Neural cell (in vitro differentiated cells): ENCODE measurements at regions not wholly inside any gene's neighbourhood (a gene's known extent, or its start where the extent isn't known, plus 50 kb on each side); places are given as distances from the start of the nearest gene placed in this dataset.

ENCODE experiments used
- EP300 ChIP-seq: fragments of 450-650 bp; conservative IDR thresholded peaks from 2 replicates; pipeline ENCODE4 v1.6.1; 2014; ENCODE audit warnings: antibody characterized with exemption, mild to moderate bottlenecking, moderate library complexity; ENCODE audit not compliant: poor library complexity, severe bottlenecking
- EZH2 ChIP-seq: fragments of 200-600, 300-800 bp; shearing (Covaris generic), sonication (generic); IDR thresholded peaks from 2 replicates; pipeline ENCODE4 v1.6.1; 2014; ENCODE audit warnings: antibody characterized with exemption, low read length, borderline replicate concordance, mild to moderate bottlenecking; ENCODE audit not compliant: insufficient read depth, poor library complexity, severe bottlenecking
- MXI1 ChIP-seq: fragments of 450-650 bp; conservative IDR thresholded peaks from 2 replicates; pipeline ENCODE4 v1.6.1; 2014; ENCODE audit warnings: antibody characterized with exemption, mild to moderate bottlenecking; ENCODE audit not compliant: poor library complexity, severe bottlenecking
- POLR2AphosphoS5 ChIP-seq: IDR thresholded peaks from 2 replicates; pipeline ENCODE4 v1.6.1; 2012
- RAD21 ChIP-seq: fragments of 450-650 bp; conservative IDR thresholded peaks from 2 replicates; pipeline ENCODE4 v1.6.1; 2014; ENCODE audit warnings: antibody characterized with exemption, mild to moderate bottlenecking, moderate library complexity
- SMC3 ChIP-seq: fragments of 450-650 bp; conservative IDR thresholded peaks from 2 replicates; pipeline ENCODE4 v1.6.1; 2014; ENCODE audit warnings: antibody characterized with exemption, mild to moderate bottlenecking, moderate library complexity; ENCODE audit not compliant: poor library complexity
- TAF1 ChIP-seq: IDR thresholded peaks from 2 replicates; pipeline ENCODE4 v1.6.1; 2012; ENCODE audit warnings: low read depth
- TF ChIP-seq, protein P1 (sequence below): fragments of 450-650 bp; IDR thresholded peaks from 2 replicates; pipeline ENCODE4 v1.5.1; 2014; ENCODE audit warnings: antibody characterized with exemption, mild to moderate bottlenecking, moderate library complexity; ENCODE audit not compliant: poor library complexity, severe bottlenecking
- TF ChIP-seq, protein P2 (sequence below): IDR thresholded peaks from 2 replicates; pipeline ENCODE4 v1.6.1; 2012; ENCODE audit warnings: borderline replicate concordance

DNA sequence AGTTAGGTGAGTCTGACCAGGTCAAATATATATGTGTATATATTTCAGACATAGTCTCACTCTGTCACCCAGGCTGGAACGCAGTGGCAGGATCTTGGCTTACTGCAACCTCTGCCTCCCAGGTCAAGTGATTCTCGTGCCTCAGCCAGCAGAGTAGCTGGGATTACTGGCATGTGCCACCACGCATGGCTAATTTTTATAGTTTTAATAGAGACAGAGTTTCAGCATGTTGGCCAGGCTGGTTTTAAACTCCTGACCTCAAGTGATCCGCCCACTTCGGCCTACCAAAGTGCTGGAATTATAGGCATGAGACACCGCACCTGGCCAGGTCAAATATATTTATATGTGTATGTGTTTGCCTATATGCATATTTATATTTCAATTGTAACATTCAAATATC lies 581.5 kb upstream of the B3GALT2 start:
- TF ChIP-seq, protein P1, sequence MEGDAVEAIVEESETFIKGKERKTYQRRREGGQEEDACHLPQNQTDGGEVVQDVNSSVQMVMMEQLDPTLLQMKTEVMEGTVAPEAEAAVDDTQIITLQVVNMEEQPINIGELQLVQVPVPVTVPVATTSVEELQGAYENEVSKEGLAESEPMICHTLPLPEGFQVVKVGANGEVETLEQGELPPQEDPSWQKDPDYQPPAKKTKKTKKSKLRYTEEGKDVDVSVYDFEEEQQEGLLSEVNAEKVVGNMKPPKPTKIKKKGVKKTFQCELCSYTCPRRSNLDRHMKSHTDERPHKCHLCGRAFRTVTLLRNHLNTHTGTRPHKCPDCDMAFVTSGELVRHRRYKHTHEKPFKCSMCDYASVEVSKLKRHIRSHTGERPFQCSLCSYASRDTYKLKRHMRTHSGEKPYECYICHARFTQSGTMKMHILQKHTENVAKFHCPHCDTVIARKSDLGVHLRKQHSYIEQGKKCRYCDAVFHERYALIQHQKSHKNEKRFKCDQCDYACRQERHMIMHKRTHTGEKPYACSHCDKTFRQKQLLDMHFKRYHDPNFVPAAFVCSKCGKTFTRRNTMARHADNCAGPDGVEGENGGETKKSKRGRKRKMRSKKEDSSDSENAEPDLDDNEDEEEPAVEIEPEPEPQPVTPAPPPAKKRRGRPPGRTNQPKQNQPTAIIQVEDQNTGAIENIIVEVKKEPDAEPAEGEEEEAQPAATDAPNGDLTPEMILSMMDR: no peak
- no peak for TF ChIP-seq SMC3
- no peak for TF ChIP-seq EZH2
- TF ChIP-seq RAD21: no peak
- TF ChIP-seq TAF1: no peak
- TF ChIP-seq, protein P2, sequence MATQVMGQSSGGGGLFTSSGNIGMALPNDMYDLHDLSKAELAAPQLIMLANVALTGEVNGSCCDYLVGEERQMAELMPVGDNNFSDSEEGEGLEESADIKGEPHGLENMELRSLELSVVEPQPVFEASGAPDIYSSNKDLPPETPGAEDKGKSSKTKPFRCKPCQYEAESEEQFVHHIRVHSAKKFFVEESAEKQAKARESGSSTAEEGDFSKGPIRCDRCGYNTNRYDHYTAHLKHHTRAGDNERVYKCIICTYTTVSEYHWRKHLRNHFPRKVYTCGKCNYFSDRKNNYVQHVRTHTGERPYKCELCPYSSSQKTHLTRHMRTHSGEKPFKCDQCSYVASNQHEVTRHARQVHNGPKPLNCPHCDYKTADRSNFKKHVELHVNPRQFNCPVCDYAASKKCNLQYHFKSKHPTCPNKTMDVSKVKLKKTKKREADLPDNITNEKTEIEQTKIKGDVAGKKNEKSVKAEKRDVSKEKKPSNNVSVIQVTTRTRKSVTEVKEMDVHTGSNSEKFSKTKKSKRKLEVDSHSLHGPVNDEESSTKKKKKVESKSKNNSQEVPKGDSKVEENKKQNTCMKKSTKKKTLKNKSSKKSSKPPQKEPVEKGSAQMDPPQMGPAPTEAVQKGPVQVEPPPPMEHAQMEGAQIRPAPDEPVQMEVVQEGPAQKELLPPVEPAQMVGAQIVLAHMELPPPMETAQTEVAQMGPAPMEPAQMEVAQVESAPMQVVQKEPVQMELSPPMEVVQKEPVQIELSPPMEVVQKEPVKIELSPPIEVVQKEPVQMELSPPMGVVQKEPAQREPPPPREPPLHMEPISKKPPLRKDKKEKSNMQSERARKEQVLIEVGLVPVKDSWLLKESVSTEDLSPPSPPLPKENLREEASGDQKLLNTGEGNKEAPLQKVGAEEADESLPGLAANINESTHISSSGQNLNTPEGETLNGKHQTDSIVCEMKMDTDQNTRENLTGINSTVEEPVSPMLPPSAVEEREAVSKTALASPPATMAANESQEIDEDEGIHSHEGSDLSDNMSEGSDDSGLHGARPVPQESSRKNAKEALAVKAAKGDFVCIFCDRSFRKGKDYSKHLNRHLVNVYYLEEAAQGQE: no peak
- no peak for TF ChIP-seq POLR2AphosphoS5
- TF ChIP-seq MXI1: no peak
- no peak for TF ChIP-seq EP300
